HG03159 (cell line): ENCODE measurements at regions not wholly inside any gene's neighbourhood (a gene's known extent, or its start where the extent isn't known, plus 50 kb on each side); places are given as distances from the start of the nearest gene placed in this dataset.

Experiments used
- ATAC-seq: cut with Tn5 transposase; IDR thresholded peaks from one replicate; pipeline ENCODE4 v1.9.1; 2021; ENCODE audit warnings: mild to moderate bottlenecking, moderate library complexity; ENCODE audit not compliant: unreplicated experiment

GRCh38 chr20:9981829-9982228 is 53.0 kb upstream of the ANKEF1 start:
- ATAC-seq, result no peak

- peak; percentile 97 for ATAC-seq
These were observed 56.3 kb upstream of the ANKEF1 start for GRCh38 chr20:9978397-9979004.

- ATAC-seq, result no peak
These were observed 57.2 kb upstream of the ANKEF1 start for GRCh38 chr20:9977629-9978028.

- ATAC-seq, result no peak
These were observed 60.5 kb upstream of the ANKEF1 start for GRCh38 chr20:9974324-9974723.

- no peak for ATAC-seq
These were observed 63.0 kb upstream of the ANKEF1 start for GRCh38 chr20:9971746-9972145.

GRCh38 chr20:9969626-9970025 is 65.2 kb upstream of the ANKEF1 start:
- ATAC-seq, result no peak

- no peak for ATAC-seq
These were observed 66.8 kb upstream of the ANKEF1 start for GRCh38 chr20:9968015-9968414.

- ATAC-seq, result no peak
These were observed 67.8 kb upstream of the ANKEF1 start for GRCh38 chr20:9966966-9967365.

GRCh38 chr20:9963029-9963428 is 71.8 kb upstream of the ANKEF1 start:
- no peak for ATAC-seq

- ATAC-seq, result no peak
These were observed 76.1 kb upstream of the ANKEF1 start for GRCh38 chr20:9958693-9959092.

- ATAC-seq, result no peak
These were observed 79.1 kb upstream of the ANKEF1 start for GRCh38 chr20:9955646-9956045.

GRCh38 chr20:9949563-9949962 is 85.2 kb upstream of the ANKEF1 start:
- ATAC-seq, result no peak

- ATAC-seq, result no peak
These were observed 89.4 kb upstream of the ANKEF1 start for GRCh38 chr20:9945408-9945807.

- ATAC-seq, result no peak
These were observed 92.1 kb upstream of the ANKEF1 start for GRCh38 chr20:9942736-9943135.

GRCh38 chr20:9940329-9940728 is 94.5 kb upstream of the ANKEF1 start:
- ATAC-seq, result no peak

GRCh38 chr20:9939231-9939630 is 95.6 kb upstream of the ANKEF1 start:
- no peak for ATAC-seq

- no peak for ATAC-seq
These were observed 96.4 kb upstream of the PAK5 start for GRCh38 chr20:9935285-9935684.

- ATAC-seq, result no peak
These were observed 91.3 kb upstream of the PAK5 start for GRCh38 chr20:9930142-9930541.

GRCh38 chr20:9928955-9929354 is 90.1 kb upstream of the PAK5 start:
- no peak for ATAC-seq

GRCh38 chr20:9928281-9928737 is 89.4 kb upstream of the PAK5 start:
- peak; percentile 92 for ATAC-seq

- ATAC-seq, result no peak
These were observed 88.3 kb upstream of the PAK5 start for GRCh38 chr20:9927224-9927623.

GRCh38 chr20:9926476-9926875 is 87.6 kb upstream of the PAK5 start:
- no peak for ATAC-seq

- no peak for ATAC-seq
These were observed 87.1 kb upstream of the PAK5 start for GRCh38 chr20:9926007-9926406.
